GM23248 (cell line): ENCODE measurements at regions not wholly inside any gene's neighbourhood (a gene's known extent, or its start where the extent isn't known, plus 50 kb on each side); places are given as distances from the start of the nearest gene placed in this dataset.

Experiments
- DNase-seq: peaks from one replicate; pipeline ENCODE4 v3.0.0-alpha.2; 2015
- H2AFZ ChIP-seq: fragments of 200-600 bp; sonication (generic); 2 replicates; pipeline ENCODE4 v1.6.1; 2016; ENCODE audit warnings: antibody characterized with exemption
- H3F3A ChIP-seq: fragments of 200-600 bp; sonication (generic); 2 replicates; pipeline ENCODE4 v1.6.1; 2016; ENCODE audit warnings: mild to moderate bottlenecking, antibody characterized with exemption, mixed run types; ENCODE audit not compliant: insufficient read depth
- H3K27ac ChIP-seq: fragments of 200-600 bp; sonication (generic); 2 replicates; pipeline ENCODE4 v1.5.1; 2016; ENCODE audit warnings: mild to moderate bottlenecking
- H3K27me3 ChIP-seq: fragments of 200-600 bp; sonication (generic); replicated peaks from 2 replicates; pipeline ENCODE4 v1.6.1; 2016; ENCODE audit warnings: mild to moderate bottlenecking; ENCODE audit not compliant: insufficient read depth
- H3K36me3 ChIP-seq: fragments of 200-600 bp; sonication (generic); 2 replicates; pipeline ENCODE4 v1.6.1; 2016; ENCODE audit warnings: low read depth, mild to moderate bottlenecking
- H3K4me1 ChIP-seq: fragments of 200-600 bp; sonication (generic); 2 replicates; pipeline ENCODE4 v1.6.1; 2016; ENCODE audit warnings: mild to moderate bottlenecking; ENCODE audit not compliant: insufficient read depth
- H3K4me2 ChIP-seq: fragments of 200-600 bp; sonication (generic); one replicate; pipeline ENCODE4 v1.6.1; 2016; ENCODE audit warnings: mild to moderate bottlenecking; ENCODE audit not compliant: unreplicated experiment
- H3K4me3 ChIP-seq: fragments of 200-600 bp; sonication (generic); 2 replicates; pipeline ENCODE4 v1.5.1; 2016; ENCODE audit warnings: mild to moderate bottlenecking
- H3K79me2 ChIP-seq: fragments of 200-600 bp; sonication (generic); 2 replicates; pipeline ENCODE4 v1.6.1; 2016; ENCODE audit warnings: mild to moderate bottlenecking; ENCODE audit not compliant: insufficient read depth
- H3K9ac ChIP-seq: fragments of 200-600 bp; sonication (generic); 2 replicates; pipeline ENCODE4 v1.6.1; 2016; ENCODE audit warnings: mild to moderate bottlenecking
- H3K9me2 ChIP-seq: fragments of 200-600 bp; sonication (generic); 2 replicates; pipeline ENCODE4 v1.6.1; 2016; ENCODE audit warnings: mixed run types, mild to moderate bottlenecking, moderate library complexity; ENCODE audit not compliant: insufficient read depth
- H3K9me3 ChIP-seq: fragments of 200-600 bp; sonication (generic); one replicate; pipeline ENCODE4 v1.6.1; 2017; ENCODE audit warnings: low read depth
- H4K20me1 ChIP-seq: fragments of 200-600 bp; sonication (generic); 2 replicates; pipeline ENCODE4 v1.6.0; 2016; ENCODE audit not compliant: insufficient read depth
- EZH2 ChIP-seq: fragments of 200-600 bp; sonication (generic); IDR thresholded peaks from 2 replicates; pipeline ENCODE4 v1.6.1; 2018; ENCODE audit warnings: antibody characterized with exemption, mild to moderate bottlenecking; ENCODE audit not compliant: insufficient read depth, poor library complexity, severe bottlenecking
- EZH2phosphoT487 ChIP-seq: fragments of 200-600 bp; sonication (generic); IDR thresholded peaks from 2 replicates; pipeline ENCODE4 v1.6.1; 2018; ENCODE audit warnings: antibody characterized with exemption, moderate library complexity, mild to moderate bottlenecking, low read depth; ENCODE audit not compliant: insufficient read depth
- WGBS, 2 experiments: methylation state at CpG; one replicate each; pipeline ENCODE4 v1.1.6; 2015 to 2017; ENCODE audit warnings: low lambda C conversion rate in 2 of 2, low coverage in 1 of 2; ENCODE audit errors: missing lambda C conversion rate in 2 of 2; 5-methylcytosine and 5-hydroxymethylcytosine counted together
- in situ Hi-C: fragments of 300-500 bp; cut with MboI; formaldehyde crosslinking; loops from 2 replicates; pipeline ENCODE4 v1.15.0; 2020

DNA sequence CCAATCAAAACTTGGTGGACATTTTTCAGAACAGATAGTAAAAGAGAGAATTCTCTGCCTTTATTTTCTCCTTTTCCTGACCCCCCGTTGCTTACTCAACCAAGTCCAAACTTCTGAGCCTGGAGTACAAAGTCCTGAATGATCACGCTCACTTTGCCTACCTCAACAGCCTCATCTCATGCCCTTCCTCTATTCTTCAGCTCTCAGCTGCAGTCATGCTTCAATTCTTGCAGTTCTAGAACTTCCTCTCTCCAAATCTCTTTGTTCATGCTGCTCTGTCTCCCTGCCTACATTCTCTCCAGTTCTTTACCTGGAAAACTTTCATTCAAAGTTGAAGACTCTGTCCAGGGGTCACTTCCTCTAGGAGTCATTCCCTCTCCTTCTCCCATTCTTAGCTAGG lies 398.5 kb upstream of the SLC24A2 start:
- H3K9me2 ChIP-seq, result no peaks in the 10 kb centered on the region
- 26 to 31% methylated on average over 2 of the region's 2 CpGs for WGBS, 2 experiments
- H3K9ac ChIP-seq, result no peak overlapping the region
- H2AFZ ChIP-seq, result no peak overlapping the region
- no peaks in the 10 kb centered on the region for H3K9me3 ChIP-seq
- DNase-seq, result no peak
- H3F3A ChIP-seq, result no peaks in the 10 kb centered on the region
- H3K4me1 ChIP-seq, result no peaks in the 10 kb centered on the region
- no peaks in the 10 kb centered on the region for H4K20me1 ChIP-seq
- TF ChIP-seq EZH2phosphoT487 (no peak), EZH2 (no peak)
- in situ Hi-C loops, result loop anchor here (25.0 kb wide), 1 partner anchor 100 kb away; no protein-coding TSS in a partner anchor
- H3K4me3 ChIP-seq, result no peak overlapping the region
- no peaks in the 10 kb centered on the region for H3K79me2 ChIP-seq
- no peaks in the 10 kb centered on the region for H3K36me3 ChIP-seq
- H3K4me2 ChIP-seq, result no peak overlapping the region
- no peak overlapping the region for H3K27ac ChIP-seq
- peaks cover 29% of the 10 kb centered on the region for H3K27me3 ChIP-seq

DNA sequence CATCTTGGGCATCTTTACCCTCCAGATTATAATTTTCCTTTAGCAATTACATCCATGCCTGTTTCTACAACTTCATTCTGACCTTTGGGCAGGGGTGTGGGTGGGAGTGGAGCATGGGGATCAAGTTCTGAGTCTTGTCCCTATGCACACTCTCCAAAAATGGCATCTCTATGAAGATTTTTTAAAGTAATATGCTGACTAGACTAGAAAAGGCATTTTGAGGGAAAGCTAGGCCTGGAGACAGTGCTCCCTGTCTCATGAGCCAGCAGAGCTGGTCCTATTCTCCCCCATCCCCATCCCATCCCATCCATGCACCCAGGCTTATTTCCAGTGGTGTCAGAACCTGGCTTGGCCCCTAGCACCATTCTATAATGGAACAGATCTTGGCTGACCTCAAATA lies 398.0 kb upstream of the SLC24A2 start:
- in situ Hi-C loops, result loop anchor here (25.0 kb wide), 1 partner anchor 100 kb away; no protein-coding TSS in a partner anchor

DNA sequence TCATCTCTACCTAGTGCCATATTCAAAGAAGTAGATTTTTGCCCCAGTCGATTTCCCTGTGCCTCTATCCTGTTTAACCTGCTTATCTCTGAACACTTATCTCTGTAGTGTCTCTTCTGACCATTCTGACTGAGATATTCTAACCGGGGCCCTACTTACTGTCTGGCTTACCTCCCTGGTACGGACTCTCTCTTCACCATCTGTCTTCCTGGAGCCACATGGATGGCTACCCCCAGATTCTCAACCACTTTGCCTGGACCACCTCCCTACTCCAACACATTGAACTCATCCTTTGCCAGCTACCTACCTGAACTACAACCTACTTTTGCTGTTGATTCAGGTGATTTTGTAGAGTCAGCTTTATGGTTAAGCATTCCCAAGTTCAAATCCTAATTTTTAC lies 397.4 kb upstream of the SLC24A2 start:
- H4K20me1 ChIP-seq, result no peaks in the 10 kb centered on the region
- no peak overlapping the region for H3K4me2 ChIP-seq
- no peaks in the 10 kb centered on the region for H3K9me2 ChIP-seq
- WGBS, 2 experiments, result 20 to 28% methylated on average over 3 of the region's 3 CpGs
- peaks cover 29% of the 10 kb centered on the region for H3K27me3 ChIP-seq
- H3K79me2 ChIP-seq, result no peaks in the 10 kb centered on the region
- no peak for TF ChIP-seq EZH2phosphoT487
- TF ChIP-seq EZH2, result no peak
- H3K27ac ChIP-seq, result no peak overlapping the region
- H3F3A ChIP-seq, result no peaks in the 10 kb centered on the region
- in situ Hi-C loops, result loop anchor here (25.0 kb wide), 1 partner anchor 101 kb away; no protein-coding TSS in a partner anchor
- DNase-seq, result no peak
- H3K4me1 ChIP-seq, result no peaks in the 10 kb centered on the region
- no peak overlapping the region for H3K4me3 ChIP-seq
- no peak overlapping the region for H3K9ac ChIP-seq
- no peaks in the 10 kb centered on the region for H3K36me3 ChIP-seq
- no peak overlapping the region for H2AFZ ChIP-seq
- H3K9me3 ChIP-seq, result no peaks in the 10 kb centered on the region

More for the DNA sequence above, 398.0 kb upstream of the SLC24A2 start:
- H3K27me3 ChIP-seq, result peaks cover 29% of the 10 kb centered on the region
- H3K4me2 ChIP-seq, result no peak overlapping the region
- TF ChIP-seq EZH2 (no peak), EZH2phosphoT487 (no peak)
- no peak overlapping the region for H3K27ac ChIP-seq
- H3K4me3 ChIP-seq, result no peak overlapping the region
- no peaks in the 10 kb centered on the region for H3K9me3 ChIP-seq
- no peaks in the 10 kb centered on the region for H3K79me2 ChIP-seq
- H3K9me2 ChIP-seq, result no peaks in the 10 kb centered on the region
- no peaks in the 10 kb centered on the region for H3F3A ChIP-seq
- DNase-seq, result no peak
- no peak overlapping the region for H3K9ac ChIP-seq
- no peak overlapping the region for H2AFZ ChIP-seq
- H3K4me1 ChIP-seq, result no peaks in the 10 kb centered on the region
- H4K20me1 ChIP-seq, result no peaks in the 10 kb centered on the region
- no peaks in the 10 kb centered on the region for H3K36me3 ChIP-seq

DNA sequence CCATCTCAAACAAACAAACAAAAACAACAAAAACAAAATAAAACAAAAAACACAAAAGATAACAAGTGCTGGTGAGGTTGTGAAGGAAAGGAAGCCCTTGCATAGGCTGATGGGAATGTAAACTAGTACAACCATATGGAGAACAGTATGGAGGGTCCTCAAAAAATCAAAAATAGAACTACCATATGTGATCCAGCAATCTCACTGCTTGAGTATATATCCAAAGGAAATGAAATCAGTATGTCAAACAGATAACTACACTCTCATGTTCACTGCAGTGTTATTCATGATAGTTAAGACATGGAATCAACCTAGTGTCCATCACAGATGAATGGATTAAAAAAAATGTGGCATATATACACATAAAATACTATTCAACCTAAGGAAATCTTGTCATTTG lies 395.7 kb upstream of the SLC24A2 start:
- no peak for DNase-seq
- no peak overlapping the region for H2AFZ ChIP-seq
- no peaks in the 10 kb centered on the region for H4K20me1 ChIP-seq
- peaks cover 15% of the 10 kb centered on the region for H3K27me3 ChIP-seq
- no peak overlapping the region for H3K27ac ChIP-seq
- no peak overlapping the region for H3K4me2 ChIP-seq
- H3K4me3 ChIP-seq, result no peak overlapping the region
- no peaks in the 10 kb centered on the region for H3K36me3 ChIP-seq
- no peaks in the 10 kb centered on the region for H3F3A ChIP-seq
- TF ChIP-seq EZH2 (no peak), EZH2phosphoT487 (no peak)
- in situ Hi-C loops, result loop anchor here (25.0 kb wide), 1 partner anchor 103 kb away; no protein-coding TSS in a partner anchor
- no peaks in the 10 kb centered on the region for H3K9me2 ChIP-seq
- no peaks in the 10 kb centered on the region for H3K9me3 ChIP-seq
- no peaks in the 10 kb centered on the region for H3K4me1 ChIP-seq
- no peak overlapping the region for H3K9ac ChIP-seq
- H3K79me2 ChIP-seq, result no peaks in the 10 kb centered on the region

DNA sequence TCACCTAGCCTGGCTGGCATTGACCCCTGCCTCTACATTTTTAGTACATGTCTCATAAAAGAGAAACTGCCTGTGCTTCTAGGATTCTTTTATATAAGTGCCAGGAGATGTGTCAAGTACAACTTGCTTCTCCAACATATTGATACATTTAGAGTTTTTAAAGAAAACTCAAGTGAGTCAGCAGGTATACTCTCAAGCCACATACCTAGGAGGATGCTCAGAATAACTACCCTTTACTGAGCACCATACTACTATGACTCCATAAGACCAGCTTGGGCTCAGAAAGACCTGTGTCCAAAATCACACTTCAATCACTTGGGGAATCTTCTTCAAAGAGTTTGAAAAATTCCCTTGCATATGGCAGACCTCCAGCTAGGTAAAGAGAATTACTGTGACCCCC lies 389.8 kb upstream of the SLC24A2 start:
- no peak overlapping the region for H3K4me3 ChIP-seq
- peaks cover 19% of the 10 kb centered on the region for H3K27me3 ChIP-seq
- H3K79me2 ChIP-seq, result no peaks in the 10 kb centered on the region
- no peaks in the 10 kb centered on the region for H3K9me2 ChIP-seq
- no peaks in the 10 kb centered on the region for H3K4me1 ChIP-seq
- H3K27ac ChIP-seq, result no peak overlapping the region
- H3K9ac ChIP-seq, result no peak overlapping the region
- H3K4me2 ChIP-seq, result no peak overlapping the region
- no peaks in the 10 kb centered on the region for H3F3A ChIP-seq
- no peak for TF ChIP-seq EZH2
- no peak for TF ChIP-seq EZH2phosphoT487
- DNase-seq, result no peak
- in situ Hi-C loops, result loop anchor here (25.0 kb wide), 1 partner anchor 109 kb away; no protein-coding TSS in a partner anchor
- H2AFZ ChIP-seq, result no peak overlapping the region
- H3K36me3 ChIP-seq, result no peaks in the 10 kb centered on the region
- H3K9me3 ChIP-seq, result no peaks in the 10 kb centered on the region
- H4K20me1 ChIP-seq, result no peaks in the 10 kb centered on the region
